Hypothalamus (tissue), 51 donors: ENCODE measurements at regions not wholly inside any gene's neighbourhood (a gene's known extent, or its start where the extent isn't known, plus 50 kb on each side); places are given as distances from the start of the nearest gene placed in this dataset.

Experiments
- DNase-seq, 51 donors: peaks; one replicate each; lab custom pipeline; 2025; lab: John Stamatoyannopoulos, UW

- DNase-seq, result no peak
These were observed 1057.5 kb downstream of the SORCS3 start for GRCh38 chr10:105698592-105698991.

- no peak for DNase-seq
These were observed 1056.2 kb downstream of the SORCS3 start for GRCh38 chr10:105697290-105697780.

GRCh38 chr10:105691811-105692210, 1050.7 kb downstream of the SORCS3 start:
- no peak for DNase-seq

- DNase-seq, result no peak
These were observed 1041.8 kb downstream of the SORCS3 start for GRCh38 chr10:105682911-105683310.

GRCh38 chr10:105681051-105681450, 1040.0 kb downstream of the SORCS3 start:
- no peak for DNase-seq

GRCh38 chr10:105679781-105680180, 1038.7 kb downstream of the SORCS3 start:
- DNase-seq, result no peak

- no peak for DNase-seq
These were observed 1034.2 kb downstream of the SORCS3 start for GRCh38 chr10:105675333-105675732.

GRCh38 chr10:105674448-105674847, 1033.4 kb downstream of the SORCS3 start:
- DNase-seq, result no peak

- no peak for DNase-seq
These were observed 1017.6 kb downstream of the SORCS3 start for GRCh38 chr10:105658696-105659095.

GRCh38 chr10:105656856-105657255, 1015.8 kb downstream of the SORCS3 start:
- DNase-seq, result no peak

GRCh38 chr10:105650306-105650705, 1009.2 kb downstream of the SORCS3 start:
- no peak for DNase-seq

GRCh38 chr10:105647354-105647753, 1006.3 kb downstream of the SORCS3 start:
- no peak for DNase-seq

- DNase-seq, result no peak
These were observed 1003.9 kb downstream of the SORCS3 start for GRCh38 chr10:105644978-105645377.

GRCh38 chr10:105644559-105644958, 1003.5 kb downstream of the SORCS3 start:
- no peak for DNase-seq

GRCh38 chr10:105644091-105644490, 1003.0 kb downstream of the SORCS3 start:
- DNase-seq, result no peak

- no peak for DNase-seq
These were observed 1002.6 kb downstream of the SORCS3 start for GRCh38 chr10:105643660-105644059.

GRCh38 chr10:105634281-105634680, 993.2 kb downstream of the SORCS3 start:
- no peak for DNase-seq

GRCh38 chr10:105615715-105616365, 974.8 kb downstream of the SORCS3 start:
- DNase-seq, result no peak

GRCh38 chr10:105611244-105611798, 970.2 kb downstream of the SORCS3 start:
- no peak for DNase-seq

- no peak for DNase-seq
These were observed 968.4 kb downstream of the SORCS3 start for GRCh38 chr10:105609451-105609850.

GRCh38 chr10:105605918-105606317, 964.8 kb downstream of the SORCS3 start:
- no peak for DNase-seq

GRCh38 chr10:105605104-105605503, 964.0 kb downstream of the SORCS3 start:
- DNase-seq, result no peak

- DNase-seq, result no peak
These were observed 957.1 kb downstream of the SORCS3 start for GRCh38 chr10:105598207-105598606.
